Thymus (tissue), 11 donors: ENCODE measurements at regions not wholly inside any gene's neighbourhood (a gene's known extent, or its start where the extent isn't known, plus 50 kb on each side); places are given as distances from the start of the nearest gene placed in this dataset.

Experiments
- DNase-seq, 9 donors: peaks; one replicate each; pipeline ENCODE4 v3.0.0-alpha.2; 2013; ENCODE audit warnings: low spot score in 9 of 9, low read depth in 6 of 9, missing footprints in 1 of 9
- H3K27ac ChIP-seq, 2 donors: one replicate each; pipeline ENCODE4 v1.5.1; 2013; ENCODE audit warnings: control low read depth in 1 of 2, low read depth in 1 of 2, low read length in 1 of 2, mild to moderate bottlenecking in 1 of 2, moderate library complexity in 1 of 2
- H3K27me3 ChIP-seq, 2 donors: one replicate each; pipeline ENCODE4 v1.5.1; 2013; ENCODE audit warnings: low read length in 1 of 2; ENCODE audit not compliant: control insufficient read depth in 2 of 2, insufficient read depth in 1 of 2
- H3K36me3 ChIP-seq, 2 donors: one replicate each; pipeline ENCODE4 v1.5.1; 2013; ENCODE audit warnings: low read length in 1 of 2, mild to moderate bottlenecking in 1 of 2, moderate library complexity in 1 of 2; ENCODE audit not compliant: control insufficient read depth in 2 of 2, insufficient read depth in 2 of 2
- H3K4me1 ChIP-seq, 2 donors: one replicate each; pipeline ENCODE4 v1.5.1; 2013; ENCODE audit warnings: low read length in 2 of 2; ENCODE audit not compliant: control insufficient read depth in 2 of 2, insufficient read depth in 2 of 2
- H3K4me3 ChIP-seq, 2 donors: one replicate each; pipeline ENCODE4 v1.5.1; 2013; ENCODE audit warnings: low read length in 2 of 2, control low read depth in 1 of 2, mild to moderate bottlenecking in 1 of 2
- H3K9me3 ChIP-seq, 2 donors: one replicate each; pipeline ENCODE4 v1.5.1; 2013; ENCODE audit warnings: low read length in 1 of 2, mild to moderate bottlenecking in 1 of 2; ENCODE audit not compliant: control insufficient read depth in 2 of 2, insufficient read depth in 1 of 2
- WGBS: extraction: QIAGEN DNeasy Blood & Tissue Kit; methylation state at CpG from one replicate; pipeline ENCODE4 v1.1.7; 2013; 5-methylcytosine and 5-hydroxymethylcytosine counted together
- donor health status: healthy.

DNA sequence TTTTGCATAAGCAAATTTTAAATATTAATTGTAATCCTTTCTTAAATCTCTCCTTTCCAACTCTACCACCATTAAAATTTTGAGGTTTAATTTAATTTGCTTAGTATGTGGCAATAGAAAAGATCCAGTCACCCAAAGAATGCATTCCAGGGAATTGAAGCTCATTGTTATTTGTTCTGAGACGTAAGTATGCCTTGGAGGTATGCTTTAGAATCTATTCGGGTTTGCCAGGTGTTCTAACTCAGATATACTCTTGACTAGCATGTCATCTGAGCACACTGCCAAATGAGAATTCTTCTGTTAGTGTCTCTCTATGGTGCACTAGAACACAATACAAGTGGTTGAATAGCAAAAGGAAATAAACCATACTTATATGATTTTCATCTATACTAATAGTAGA, 813.6 kb upstream of the ADGRL2 start:
- H3K4me1 ChIP-seq: no peaks in the 10 kb centered on the region
- 90% methylated on average over 2 of the region's 2 CpGs for WGBS
- no peak for DNase-seq
- no peak overlapping the region for H3K27ac ChIP-seq
- H3K9me3 ChIP-seq: peaks cover 0 to 2% of the 10 kb centered on the region in 2 donors
- no peak overlapping the region for H3K4me3 ChIP-seq
- H3K36me3 ChIP-seq: no peaks in the 10 kb centered on the region
- no peaks in the 10 kb centered on the region for H3K27me3 ChIP-seq

DNA sequence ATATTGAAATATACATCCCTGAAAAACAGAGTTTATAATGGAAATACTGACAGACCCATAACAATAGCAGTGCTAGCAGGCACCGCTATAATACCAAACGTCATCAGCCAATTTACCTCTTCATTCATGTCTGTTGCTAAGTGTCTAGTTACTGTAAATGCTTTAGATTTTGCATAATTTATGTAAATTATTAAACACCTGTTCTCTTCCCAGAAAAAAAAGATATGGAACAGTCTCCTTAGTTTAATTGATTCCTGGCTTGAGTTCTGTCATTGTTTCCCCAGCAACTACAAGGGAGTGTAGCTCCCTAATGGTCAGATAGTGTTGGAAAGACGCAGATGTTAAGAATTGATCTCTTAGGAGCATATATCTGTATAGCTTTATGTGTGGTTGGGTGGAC, 817.9 kb upstream of the ADGRL2 start:
- no peaks in the 10 kb centered on the region for H3K9me3 ChIP-seq
- no peak for DNase-seq
- no peaks in the 10 kb centered on the region for H3K36me3 ChIP-seq
- WGBS: 94% methylated on average over 3 of the region's 3 CpGs
- H3K4me1 ChIP-seq: no peaks in the 10 kb centered on the region
- H3K4me3 ChIP-seq: no peak overlapping the region
- no peaks in the 10 kb centered on the region for H3K27me3 ChIP-seq
- H3K27ac ChIP-seq: no peak overlapping the region

DNA sequence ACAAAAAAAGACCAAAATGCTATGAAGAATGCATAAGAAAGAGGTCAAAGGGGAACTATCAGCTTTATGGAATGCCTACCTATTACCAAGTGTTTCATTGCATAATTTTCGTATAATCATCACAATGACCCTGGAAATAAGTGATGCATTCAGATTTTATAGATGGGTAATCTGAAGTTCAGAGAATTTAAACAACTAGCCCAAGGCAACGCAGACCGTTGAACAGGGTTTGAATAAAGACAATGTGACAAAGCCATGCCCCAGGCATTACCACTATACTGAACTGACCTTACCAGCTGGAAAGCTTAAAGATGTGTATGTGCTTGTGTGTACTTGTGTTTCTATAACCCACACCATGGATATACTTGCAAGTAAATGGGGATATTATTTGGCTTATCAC, 827.6 kb upstream of the ADGRL2 start:
- WGBS: 94% methylated on average over 3 of the region's 3 CpGs
- Histone ChIP-seq H3K4me1 (no peaks in the 10 kb centered on the region), H3K36me3 (no peaks in the 10 kb centered on the region), H3K9me3 (no peaks in the 10 kb centered on the region), H3K27ac (no peak overlapping the region), H3K27me3 (no peaks in the 10 kb centered on the region), H3K4me3 (no peak overlapping the region)
- DNase-seq: no peak

DNA sequence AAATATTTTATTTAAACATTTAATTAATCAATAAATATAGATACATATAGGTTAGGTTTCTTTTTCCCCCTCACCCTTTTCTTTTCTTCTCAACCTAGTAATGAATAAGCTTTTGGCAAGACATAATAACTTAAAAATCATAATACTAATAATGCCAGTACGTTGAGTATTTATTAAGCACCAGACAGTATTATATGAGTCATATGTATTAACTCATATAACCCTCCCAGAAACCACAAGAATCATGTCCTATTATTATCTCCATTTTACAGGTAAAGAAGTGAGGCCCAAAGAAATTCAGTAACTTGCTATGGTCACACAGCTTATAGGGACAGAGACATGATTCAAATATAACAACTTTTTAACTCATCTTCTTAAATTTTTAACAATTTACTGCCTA, 834.5 kb upstream of the ADGRL2 start:
- H3K27ac ChIP-seq: no peak overlapping the region
- no peak for DNase-seq
- H3K4me1 ChIP-seq: no peaks in the 10 kb centered on the region
- H3K4me3 ChIP-seq: no peak overlapping the region
- H3K9me3 ChIP-seq: no peaks in the 10 kb centered on the region
- no peaks in the 10 kb centered on the region for H3K36me3 ChIP-seq
- WGBS: 92% methylated on average over 1 of the region's 1 CpG
- H3K27me3 ChIP-seq: no peaks in the 10 kb centered on the region

DNA sequence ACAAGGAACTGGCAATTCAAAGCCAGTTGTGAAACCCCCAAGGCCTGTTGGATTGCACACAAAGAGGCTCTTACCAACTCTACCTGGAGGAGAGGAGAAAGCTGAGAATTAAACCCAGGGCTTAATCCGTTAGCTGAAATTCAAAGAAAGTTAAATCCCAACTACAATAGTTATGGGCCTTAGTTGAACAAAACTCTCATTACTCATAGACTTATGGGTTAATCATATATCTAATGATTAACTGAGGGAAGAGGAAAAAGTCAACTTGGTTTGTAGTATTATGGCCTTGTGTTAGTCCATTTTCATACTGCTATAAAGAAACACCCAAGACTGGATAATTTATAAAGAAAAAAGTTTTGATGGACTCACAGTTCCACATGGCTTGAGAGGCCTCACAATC, 838.2 kb upstream of the ADGRL2 start:
- no peak for DNase-seq
- H3K4me1 ChIP-seq: no peaks in the 10 kb centered on the region
- no peaks in the 10 kb centered on the region for H3K27me3 ChIP-seq
- no peaks in the 10 kb centered on the region for H3K36me3 ChIP-seq
- H3K27ac ChIP-seq: no peak overlapping the region
- no peaks in the 10 kb centered on the region for H3K9me3 ChIP-seq
- no peak overlapping the region for H3K4me3 ChIP-seq
- WGBS: 95% methylated on average over 1 of the region's 1 CpG

DNA sequence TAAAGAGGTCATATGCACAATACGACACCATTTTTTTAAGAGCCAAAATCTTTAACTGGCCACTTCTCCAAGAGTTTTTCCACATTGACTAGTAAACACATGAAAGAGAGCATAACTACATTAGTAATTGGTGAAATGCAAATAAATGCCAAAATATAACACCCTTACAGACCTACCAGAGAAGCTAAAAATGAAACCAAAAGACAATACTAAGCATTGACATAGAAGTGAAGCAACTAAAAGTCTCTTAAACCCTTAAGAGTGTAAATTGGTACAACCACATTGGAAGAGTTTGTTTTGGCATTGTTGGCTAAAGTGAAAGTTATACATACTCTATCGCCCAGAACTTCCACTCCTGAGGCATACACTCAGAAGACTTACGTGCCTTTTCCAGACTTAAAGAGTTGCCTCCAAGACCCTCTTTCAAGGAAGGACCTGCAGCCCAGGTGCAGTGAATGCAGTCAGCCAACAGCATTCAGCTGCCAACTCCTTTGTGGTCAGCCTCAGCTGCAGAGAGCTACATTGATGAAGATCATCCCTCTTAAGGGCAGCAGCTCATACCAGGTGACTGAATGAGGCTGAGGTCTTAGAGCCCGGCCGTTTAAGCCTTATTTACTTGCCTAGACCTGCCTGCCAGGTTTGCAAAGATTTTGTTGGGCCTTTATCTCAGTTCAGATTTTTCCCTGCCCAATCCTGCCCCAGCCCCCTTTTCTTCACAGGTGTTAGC, 839.1 kb upstream of the ADGRL2 start:
- H3K4me1 ChIP-seq: no peaks in the 10 kb centered on the region
- WGBS: 86% methylated on average over 5 of the region's 5 CpGs
- H3K9me3 ChIP-seq: no peaks in the 10 kb centered on the region
- no peaks in the 10 kb centered on the region for H3K27me3 ChIP-seq
- no peaks in the 10 kb centered on the region for H3K36me3 ChIP-seq
- no peak overlapping the region for H3K4me3 ChIP-seq
- H3K27ac ChIP-seq: no peak overlapping the region
- peak in 1 of 9 donors; percentile 8 for DNase-seq

DNA sequence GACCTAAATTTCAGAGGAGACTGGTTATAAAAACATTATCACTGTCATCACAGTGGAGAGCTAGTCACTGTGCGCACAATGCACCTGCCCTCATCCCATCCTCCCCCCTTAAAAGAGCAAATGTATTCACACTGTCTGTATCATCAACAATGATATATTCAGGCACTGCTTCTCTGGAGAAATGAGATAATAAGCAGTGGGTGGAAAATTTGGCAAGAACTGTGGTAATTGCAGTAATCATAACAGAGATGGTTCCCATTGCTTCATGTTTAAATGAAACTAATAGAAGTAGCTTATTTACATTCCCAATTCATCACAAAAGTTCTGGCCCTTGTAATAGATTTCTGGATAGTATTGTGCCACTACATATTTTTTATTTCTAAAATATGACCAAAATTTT, 867.4 kb upstream of the ADGRL2 start:
- H3K27ac ChIP-seq: no peak overlapping the region
- H3K27me3 ChIP-seq: no peaks in the 10 kb centered on the region
- DNase-seq: no peak
- peaks cover 0 to 2% of the 10 kb centered on the region in 2 donors for H3K9me3 ChIP-seq
- no peaks in the 10 kb centered on the region for H3K4me1 ChIP-seq
- no peak overlapping the region for H3K4me3 ChIP-seq
- 98% methylated on average over 1 of the region's 1 CpG for WGBS
- no peaks in the 10 kb centered on the region for H3K36me3 ChIP-seq

DNA sequence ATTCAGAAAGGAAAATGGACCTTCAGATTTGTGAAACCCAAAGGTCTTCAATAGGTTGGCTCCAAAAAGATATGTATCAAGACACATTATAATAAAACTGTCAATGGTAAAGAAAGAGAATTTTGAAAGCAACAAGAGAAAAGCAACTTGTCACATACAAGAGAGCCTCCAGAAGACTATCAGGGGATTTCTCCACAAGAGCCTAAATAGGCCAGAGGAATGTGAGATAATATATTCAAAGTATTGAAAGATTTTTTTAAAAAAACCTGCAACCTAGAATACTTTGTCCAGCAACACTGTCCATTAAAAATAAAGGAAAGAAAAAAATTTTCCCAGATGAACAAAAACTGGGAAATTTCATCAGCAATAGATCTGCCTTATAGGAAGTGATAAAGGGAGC, 869.6 kb upstream of the ADGRL2 start:
- H3K4me1 ChIP-seq: no peaks in the 10 kb centered on the region
- DNase-seq: no peak
- H3K9me3 ChIP-seq: peaks cover 0 to 2% of the 10 kb centered on the region in 2 donors
- no peak overlapping the region for H3K27ac ChIP-seq
- H3K27me3 ChIP-seq: no peaks in the 10 kb centered on the region
- H3K4me3 ChIP-seq: no peak overlapping the region
- no peaks in the 10 kb centered on the region for H3K36me3 ChIP-seq

DNA sequence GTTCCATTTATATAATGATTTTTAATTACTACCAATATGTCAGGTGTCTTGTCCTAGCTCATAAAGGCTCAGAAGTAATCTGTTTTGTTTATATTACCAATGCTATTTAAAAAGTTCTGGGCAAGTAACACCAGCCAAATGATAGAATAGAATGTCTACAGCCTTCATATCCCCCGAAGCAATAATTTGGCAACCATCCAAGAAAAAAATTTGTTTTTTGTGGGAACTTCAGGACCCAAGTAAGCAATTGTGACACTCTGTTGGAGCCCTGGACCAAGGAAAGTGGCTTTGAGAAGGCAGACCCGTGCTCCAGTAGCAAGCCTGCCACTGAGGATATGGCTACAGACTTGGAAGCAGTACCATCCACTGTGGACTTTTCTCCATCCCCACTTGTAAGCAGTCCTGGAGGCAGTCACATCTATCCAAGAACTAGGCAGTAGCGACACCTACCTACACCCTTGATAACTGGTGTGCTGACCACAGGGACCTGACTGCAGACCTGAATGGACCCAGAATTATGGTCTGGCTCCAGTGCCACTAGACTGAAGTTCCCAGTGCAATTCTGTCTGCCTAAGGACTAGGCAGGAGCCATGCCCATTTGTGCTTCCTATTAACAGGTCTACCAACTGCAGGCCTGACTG, 870.7 kb upstream of the ADGRL2 start:
- no peaks in the 10 kb centered on the region for H3K4me1 ChIP-seq
- 90% methylated on average over 3 of the region's 3 CpGs for WGBS
- H3K27me3 ChIP-seq: no peaks in the 10 kb centered on the region
- no peaks in the 10 kb centered on the region for H3K36me3 ChIP-seq
- no peak overlapping the region for H3K27ac ChIP-seq
- no peak for DNase-seq
- H3K4me3 ChIP-seq: no peak overlapping the region
- H3K9me3 ChIP-seq: peaks cover 0 to 2% of the 10 kb centered on the region in 2 donors
